GM23248 (cell line): ENCODE measurements at regions not wholly inside any gene's neighbourhood (a gene's known extent, or its start where the extent isn't known, plus 50 kb on each side); places are given as distances from the start of the nearest gene placed in this dataset.

Source experiments
- EZH2 ChIP-seq: fragments of 200-600 bp; sonication (generic); IDR thresholded peaks from 2 replicates; pipeline ENCODE4 v1.6.1; 2018; ENCODE audit warnings: antibody characterized with exemption, mild to moderate bottlenecking; ENCODE audit not compliant: insufficient read depth, poor library complexity, severe bottlenecking
- EZH2phosphoT487 ChIP-seq: fragments of 200-600 bp; sonication (generic); IDR thresholded peaks from 2 replicates; pipeline ENCODE4 v1.6.1; 2018; ENCODE audit warnings: antibody characterized with exemption, moderate library complexity, mild to moderate bottlenecking, low read depth; ENCODE audit not compliant: insufficient read depth

GRCh38 chr1:90356991-90357390 is 360.1 kb downstream of the BARHL2 start:
- TF ChIP-seq EZH2 (no peak), EZH2phosphoT487 (no peak)
